ENCODE measurements at regions not wholly inside any gene's neighbourhood (a gene's known extent, or its start where the extent isn't known, plus 50 kb on each side); places are given as distances from the start of the nearest gene placed in this dataset.
A peak's percentile ranks its signal among the peaks of the same experiment; 100 is the strongest.

GRCh38 chr18:22278798-22279197, 109.4 kb downstream of the GATA6 start:
- H3K4me3 ChIP-seq, result no peak overlapping the region
- intact Hi-C loops (cut with DNase I), result no loop called here
- DNase-seq, result no peak
- H3K36me3 ChIP-seq, result no peaks in the 10 kb centered on the region
- WGBS, 2 donors, result 92 to 100% methylated on average over 1 of the region's 1 CpG
- no peak overlapping the region for H3K27ac ChIP-seq
- peaks cover 0 to 5% (median 0%) of the 10 kb centered on the region in 3 donors for H3K9me3 ChIP-seq
- no peak for TF ChIP-seq POLR2A (IDR thresholded peaks at IDR 0.05)
- no peak for TF ChIP-seq CTCF (IDR thresholded peaks at IDR 0.05)
- no peaks in the 10 kb centered on the region for H3K27me3 ChIP-seq
- H3K4me1 ChIP-seq, result peaks cover 0 to 18% (median 9%) of the 10 kb centered on the region in 3 donors

- intact Hi-C loops (cut with DNase I), result no loop called here
- Histone ChIP-seq H3K27me3 (no peaks in the 10 kb centered on the region), H3K27ac (no peak overlapping the region), H3K9me3 (peaks cover 0 to 5% (median 0%) of the 10 kb centered on the region in 3 donors), H3K4me1 (peaks cover 0 to 9% (median 4%) of the 10 kb centered on the region in 3 donors), H3K36me3 (no peaks in the 10 kb centered on the region), H3K4me3 (no peak overlapping the region)
- WGBS, 2 donors, result 94 to 95% methylated on average over 11 of the region's 12 CpGs
- DNase-seq, result no peak
- TF ChIP-seq CTCF (IDR thresholded peaks at IDR 0.05) (no peak), POLR2A (IDR thresholded peaks at IDR 0.05) (no peak)
These were observed 108.4 kb downstream of the GATA6 start for GRCh38 chr18:22277758-22278157.

- no peaks in the 10 kb centered on the region for H3K4me1 ChIP-seq
- TF ChIP-seq CTCF (IDR thresholded peaks at IDR 0.05) (no peak), POLR2A (IDR thresholded peaks at IDR 0.05) (no peak)
- WGBS, 2 donors, result 25 to 71% methylated on average over 2 to 5 of the region's 7 CpGs
- intact Hi-C loops (cut with DNase I), result no loop called here
- H3K36me3 ChIP-seq, result no peaks in the 10 kb centered on the region
- no peak overlapping the region for H3K4me3 ChIP-seq
- H3K27me3 ChIP-seq, result peaks cover 0 to 6% (median 0%) of the 10 kb centered on the region in 4 donors
- no peak for DNase-seq
- peak overlapping the region in 1 of 4 donors; percentile 39 for H3K27ac ChIP-seq
- peaks cover 0 to 5% (median 0%) of the 10 kb centered on the region in 3 donors for H3K9me3 ChIP-seq
These were observed 106.9 kb downstream of the GATA6 start for GRCh38 chr18:22276334-22276713.

- WGBS, 2 donors, result 59 to 62% methylated on average over 3 to 11 of the region's 11 CpGs
- H3K27ac ChIP-seq, result peak overlapping the region in 1 of 4 donors; percentile 39
These were observed 106.4 kb downstream of the GATA6 start for GRCh38 chr18:22275706-22276333.

More at GRCh38 chr18:22275706-22276333, 106.4 kb downstream of the GATA6 start:
- TF ChIP-seq CTCF (IDR thresholded peaks at IDR 0.05), result no peak
- no peak for TF ChIP-seq POLR2A (IDR thresholded peaks at IDR 0.05)
- no peak overlapping the region for H3K4me3 ChIP-seq
- intact Hi-C loops (cut with DNase I), result no loop called here
- no peaks in the 10 kb centered on the region for H3K4me1 ChIP-seq
- no peak for DNase-seq
- H3K9me3 ChIP-seq, result peaks cover 0 to 5% (median 0%) of the 10 kb centered on the region in 3 donors
- H3K36me3 ChIP-seq, result no peaks in the 10 kb centered on the region
- H3K27me3 ChIP-seq, result peaks cover 0 to 9% (median 0%) of the 10 kb centered on the region in 4 donors

Measured in esophagus squamous epithelium (tissue), 5 donors.